Right lobe of liver (tissue), 4 donors: ENCODE measurements at regions not wholly inside any gene's neighbourhood (a gene's known extent, or its start where the extent isn't known, plus 50 kb on each side); places are given as distances from the start of the nearest gene placed in this dataset.

Experiments used
- CTCF ChIP-seq, 4 donors: fragments of 200-600 bp in 3 of 4; fragments of 450-650 bp in 1 of 4; IDR thresholded peaks; one replicate each; pipeline versions ENCODE4 v1.5.1 to v1.8.0; 2016 to 2022; ENCODE audit warnings: antibody characterized with exemption in 4 of 4, mild to moderate bottlenecking in 2 of 4
- POLR2A ChIP-seq: fragments of 450-650 bp; IDR thresholded peaks from one replicate; pipeline ENCODE4 v1.6.1; 2017; ENCODE audit warnings: antibody characterized with exemption, mild to moderate bottlenecking
- donor health status: DM: no; HTN: no; CAD: no.
- donor health status: DM: no; HTN: no; CAD: no.
- donor health status: DM: no; HTN: yes; CAD: no.

- TF ChIP-seq POLR2A: no peak
- TF ChIP-seq CTCF (IDR thresholded peaks at IDR 0.05): no peak
These were observed 761.6 kb upstream of the GRAMD2B start for GRCh38 chr5:125661584-125661983.
